GM21529 (cell line): ENCODE measurements at regions not wholly inside any gene's neighbourhood (a gene's known extent, or its start where the extent isn't known, plus 50 kb on each side); places are given as distances from the start of the nearest gene placed in this dataset.

Experiments used
- ATAC-seq: cut with Tn5 transposase; IDR thresholded peaks from one replicate; pipeline ENCODE4 v1.9.1; 2021; ENCODE audit not compliant: unreplicated experiment

GRCh38 chr1:34688006-34688741, 66.7 kb upstream of the GJB5 start:
- ATAC-seq: no peak

GRCh38 chr1:34690269-34690668, 64.6 kb upstream of the GJB5 start:
- no peak for ATAC-seq

GRCh38 chr1:34693081-34693480, 61.8 kb upstream of the GJB5 start:
- ATAC-seq: no peak

- no peak for ATAC-seq
These were observed 60.5 kb upstream of the GJB5 start for GRCh38 chr1:34694383-34694782.

- ATAC-seq: no peak
These were observed 59.3 kb upstream of the GJB5 start for GRCh38 chr1:34695580-34695979.

- no peak for ATAC-seq
These were observed 58.6 kb upstream of the GJB5 start for GRCh38 chr1:34696230-34696629.

- ATAC-seq: no peak
These were observed 57.9 kb upstream of the GJB5 start for GRCh38 chr1:34696981-34697380.

- no peak for ATAC-seq
These were observed 57.0 kb upstream of the GJB5 start for GRCh38 chr1:34697818-34698217.

GRCh38 chr1:34701326-34702060, 53.4 kb upstream of the GJB5 start:
- ATAC-seq: no peak
